Keratinocyte (primary cell): ENCODE measurements at regions not wholly inside any gene's neighbourhood (a gene's known extent, or its start where the extent isn't known, plus 50 kb on each side); places are given as distances from the start of the nearest gene placed in this dataset.

ENCODE experiments used
- DNase-seq: peaks from one replicate; pipeline ENCODE4 v3.0.0-alpha.2; 2011; ENCODE audit warnings: low read depth, missing footprints, low spot score
- FAIRE-seq: peaks from 2 replicates; lab custom pipeline; 2011; peaks lifted over from hg19 to GRCh38; lab: Jason Lieb, UNC
- H2AFZ ChIP-seq: 2 replicates; pipeline ENCODE4 v1.6.0; 2012; ENCODE audit warnings: low read length, control low read depth, inconsistent platforms; ENCODE audit not compliant: control insufficient read depth
- H3K27ac ChIP-seq: 2 replicates; pipeline ENCODE4 v1.5.1; 2011; ENCODE audit warnings: low read length; ENCODE audit not compliant: control insufficient read depth, insufficient read depth
- H3K27me3 ChIP-seq: 3 replicates; pipeline ENCODE4 v1.6.0; 2011; ENCODE audit warnings: low read length; ENCODE audit not compliant: control insufficient read depth, insufficient read depth; ENCODE audit errors: extremely low read depth
- H3K36me3 ChIP-seq, 2 experiments: 2 replicates in 1 of 2; 3 replicates in 1 of 2; pipeline ENCODE4 v1.5.1; 2011; ENCODE audit warnings: low read length in 2 of 2, mild to moderate bottlenecking in 1 of 2; ENCODE audit not compliant: control insufficient read depth in 2 of 2, insufficient read depth in 2 of 2; ENCODE audit errors: extremely low read depth in 1 of 2
- H3K4me1 ChIP-seq: 3 replicates; pipeline ENCODE4 v1.5.1; 2011; ENCODE audit warnings: low read length; ENCODE audit not compliant: control insufficient read depth, insufficient read depth; ENCODE audit errors: extremely low read depth
- H3K4me2 ChIP-seq: 3 replicates; pipeline ENCODE4 v1.6.0; 2011; ENCODE audit warnings: low read depth, low read length; ENCODE audit not compliant: control insufficient read depth, insufficient read depth; ENCODE audit errors: extremely low read depth
- H3K4me3 ChIP-seq, 3 experiments: fragments of 200-600 bp in 1 of 3; sonication (generic) in 1 of 3; 2 replicates in 2 of 3; 3 replicates in 1 of 3; pipeline ENCODE4 v1.5.1; 2011 to 2016; ENCODE audit warnings: low read length in 3 of 3, mild to moderate bottlenecking in 3 of 3, control low read depth in 2 of 3, inconsistent platforms in 1 of 3, low read depth in 1 of 3, mixed read lengths in 1 of 3, mixed run types in 1 of 3, moderate library complexity in 1 of 3; ENCODE audit not compliant: control insufficient read depth in 2 of 3, insufficient read depth in 2 of 3; ENCODE audit errors: extremely low read depth in 1 of 3
- H3K79me2 ChIP-seq: 2 replicates; pipeline ENCODE4 v1.6.0; 2012; ENCODE audit warnings: low read length; ENCODE audit not compliant: control insufficient read depth, insufficient read depth
- H3K9ac ChIP-seq: 3 replicates; pipeline ENCODE4 v1.6.0; 2011; ENCODE audit warnings: low read length; ENCODE audit not compliant: control insufficient read depth, insufficient read depth; ENCODE audit errors: extremely low read depth
- H3K9me1 ChIP-seq: 3 replicates; pipeline ENCODE4 v1.6.0; 2011; ENCODE audit warnings: low read length; ENCODE audit not compliant: control insufficient read depth, insufficient read depth; ENCODE audit errors: extremely low read depth
- H3K9me3 ChIP-seq: 2 replicates; pipeline ENCODE4 v1.5.1; 2012; ENCODE audit warnings: low read depth, low read length; ENCODE audit not compliant: control insufficient read depth
- H4K20me1 ChIP-seq: 3 replicates; pipeline ENCODE4 v1.6.0; 2011; ENCODE audit warnings: low read length; ENCODE audit not compliant: control insufficient read depth, insufficient read depth; ENCODE audit errors: extremely low read depth
- CTCF ChIP-seq, 3 experiments: IDR thresholded peaks in 1 of 3; conservative IDR thresholded peaks in 1 of 3; optimal IDR thresholded peaks in 1 of 3; 2 replicates in 2 of 3; 3 replicates in 1 of 3; pipeline versions ENCODE3 to v1.5.1; 2011; ENCODE audit warnings: low read length in 3 of 3, mild to moderate bottlenecking in 3 of 3, moderate library complexity in 2 of 3, control low read depth in 1 of 3, inconsistent platforms in 1 of 3; ENCODE audit not compliant: insufficient read depth in 2 of 3; ENCODE audit errors: extremely low read depth in 1 of 3
- EZH2 ChIP-seq: IDR thresholded peaks from one replicate; pipeline ENCODE4 v1.6.1; 2012; ENCODE audit warnings: inconsistent platforms, mild to moderate bottlenecking, low read length, moderate library complexity
- dilution Hi-C: fragments of 300-500 bp; cut with MboI; formaldehyde crosslinking; loops from one replicate; pipeline ENCODE4 v1.7.0; 2020; ENCODE audit warnings: low sequenced_read_pairs; ENCODE audit not compliant: extremely low pct_ligation_motif_present

GRCh38 chr11:28879869-28880268, 771.7 kb downstream of the METTL15 start:
- Histone ChIP-seq H3K9me1 (no peaks in the 10 kb centered on the region), H3K4me2 (no peak overlapping the region), H3K27ac (no peak overlapping the region), H3K79me2 (no peaks in the 10 kb centered on the region), H3K9me3 (no peaks in the 10 kb centered on the region), H3K4me3 (no peak overlapping the region), H2AFZ (no peak overlapping the region), H4K20me1 (no peaks in the 10 kb centered on the region), H3K36me3 (no peaks in the 10 kb centered on the region), H3K27me3 (no peaks in the 10 kb centered on the region), H3K9ac (no peak overlapping the region), H3K4me1 (no peaks in the 10 kb centered on the region)
- TF ChIP-seq EZH2: no peak
- no peak for TF ChIP-seq CTCF (optimal IDR thresholded peaks at IDR 0.05 in 1 of 3, IDR thresholded peaks at IDR 0.05 in 1 of 3, conservative IDR thresholded peaks at IDR 0.05 in 1 of 3; ENCODE audit: extremely low read depth in 1 of 3, insufficient read depth in 2 of 3, low read length in 3 of 3)
- dilution Hi-C loops: no loop called here
- DNase-seq: no peak
- FAIRE-seq: no peak

GRCh38 chr11:28878025-28878424, 769.8 kb downstream of the METTL15 start:
- Histone ChIP-seq H3K4me1 (no peaks in the 10 kb centered on the region), H3K9me1 (no peaks in the 10 kb centered on the region)
- DNase-seq: no peak

More at GRCh38 chr11:28878025-28878424, 769.8 kb downstream of the METTL15 start:
- TF ChIP-seq CTCF (optimal IDR thresholded peaks at IDR 0.05 in 1 of 3, IDR thresholded peaks at IDR 0.05 in 1 of 3, conservative IDR thresholded peaks at IDR 0.05 in 1 of 3; ENCODE audit: extremely low read depth in 1 of 3, insufficient read depth in 2 of 3, low read length in 3 of 3): no peak
- no peak for TF ChIP-seq EZH2
- Histone ChIP-seq H4K20me1 (no peaks in the 10 kb centered on the region), H3K9me3 (no peaks in the 10 kb centered on the region), H3K4me2 (no peak overlapping the region), H3K9ac (no peak overlapping the region), H3K4me3 (no peak overlapping the region), H3K27me3 (no peaks in the 10 kb centered on the region), H3K36me3 (no peaks in the 10 kb centered on the region), H3K79me2 (no peaks in the 10 kb centered on the region), H2AFZ (no peak overlapping the region), H3K27ac (no peak overlapping the region)
- dilution Hi-C loops: no loop called here
- no peak for FAIRE-seq
